ENCODE measurements at regions not wholly inside any gene's neighbourhood (a gene's known extent, or its start where the extent isn't known, plus 50 kb on each side); places are given as distances from the start of the nearest gene placed in this dataset.
A peak's percentile ranks its signal among the peaks of the same experiment; 100 is the strongest.
"Not testable (repeated sequence)": the region's sequence is repeated elsewhere in the genome, so short reads cannot be mapped to it uniquely, and the experiment has no call there.

GRCh38 chr5:42877431-42877830, 65.7 kb upstream of the SELENOP start:
- intact Hi-C loops (cut with DNase I) = no loop called here
- no peak for DNase-seq

GRCh38 chr5:42876375-42876844, 64.7 kb upstream of the SELENOP start:
- intact Hi-C loops (cut with DNase I) = no loop called here
- DNase-seq = no peak

- intact Hi-C loops (cut with DNase I) = no loop called here
- DNase-seq = no peak
Observed at GRCh38 chr5:42875785-42876374, 64.2 kb upstream of the SELENOP start.

GRCh38 chr5:42875211-42875610, 63.5 kb upstream of the SELENOP start:
- DNase-seq = no peak
- intact Hi-C loops (cut with DNase I) = no loop called here

GRCh38 chr5:42874621-42875198, 63.0 kb upstream of the SELENOP start:
- intact Hi-C loops (cut with DNase I) = no loop called here

GRCh38 chr5:42872865-42873264, 61.2 kb upstream of the SELENOP start:
- intact Hi-C loops (cut with DNase I) = no loop called here
- no peak for DNase-seq

More at GRCh38 chr5:42874621-42875198, 63.0 kb upstream of the SELENOP start:
- no peak for DNase-seq

- intact Hi-C loops (cut with DNase I) = no loop called here
- peak in 1 of 42 donors; percentile 31 for DNase-seq
Observed at GRCh38 chr5:42870882-42871418, 59.3 kb upstream of the SELENOP start.

- DNase-seq; intact Hi-C loops (cut with DNase I): not testable (repeated sequence)
Observed at GRCh38 chr5:42868417-42868816, 56.7 kb upstream of the SELENOP start.

GRCh38 chr5:42864749-42865148, 53.1 kb upstream of the SELENOP start:
- intact Hi-C loops (cut with DNase I); DNase-seq: not testable (repeated sequence)

Measured in head of caudate nucleus (tissue), 42 donors.